ENCODE measurements at regions not wholly inside any gene's neighbourhood (a gene's known extent, or its start where the extent isn't known, plus 50 kb on each side); places are given as distances from the start of the nearest gene placed in this dataset.

DNA sequence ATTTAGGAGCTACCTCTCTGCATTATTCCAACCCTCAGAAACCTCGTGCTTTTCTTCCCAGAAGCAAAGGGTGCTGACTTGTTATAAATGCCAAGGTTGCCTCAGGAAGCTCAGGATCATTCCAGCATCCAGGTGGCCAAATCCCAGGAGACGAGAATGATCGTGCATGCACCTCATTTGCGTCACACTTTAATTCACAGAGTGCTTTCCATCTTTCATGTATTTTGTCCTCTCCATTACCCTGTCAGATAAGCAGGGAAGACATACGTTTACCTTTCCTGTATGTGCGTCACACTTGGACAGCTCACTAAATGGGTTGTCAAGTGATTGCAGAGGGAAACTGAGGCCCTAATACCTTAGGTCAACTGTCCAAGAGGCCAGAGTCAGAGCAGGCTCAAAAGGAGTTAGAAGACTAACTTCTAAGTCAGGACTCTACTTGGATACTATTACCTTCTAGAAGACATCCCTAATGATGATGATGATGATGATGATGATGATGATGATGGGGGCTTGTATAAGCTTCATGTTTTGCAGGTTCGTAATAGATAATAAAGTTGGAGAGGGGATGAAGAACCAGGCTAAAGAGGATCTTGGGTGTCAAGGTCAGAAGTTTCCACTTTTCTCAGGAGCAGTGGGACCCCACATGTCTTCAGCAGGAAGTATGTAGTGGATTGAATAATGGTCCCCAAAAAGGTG, 150.6 kb upstream of the TNRC6C start:
- Histone ChIP-seq H3K27me3 (ENCODE audit: insufficient read depth, poor library complexity, severe bottlenecking) (peaks cover 7% of the 10 kb centered on the region), H3K36me3 (ENCODE audit: low read depth) (no peaks in the 10 kb centered on the region), H3K27ac (ENCODE audit: poor library complexity, severe bottlenecking) (no peak overlapping the region), H3K4me3 (ENCODE audit: severe bottlenecking) (no peak overlapping the region), H3K9me3 (ENCODE audit: severe bottlenecking) (no peaks in the 10 kb centered on the region), H3K4me1 (ENCODE audit: insufficient read depth, poor library complexity, severe bottlenecking) (no peaks in the 10 kb centered on the region)
- DNase-seq (ENCODE audit: low spot score) (no peak), ATAC-seq (ENCODE audit: low read depth) (no peak)
- TF ChIP-seq, protein P1, sequence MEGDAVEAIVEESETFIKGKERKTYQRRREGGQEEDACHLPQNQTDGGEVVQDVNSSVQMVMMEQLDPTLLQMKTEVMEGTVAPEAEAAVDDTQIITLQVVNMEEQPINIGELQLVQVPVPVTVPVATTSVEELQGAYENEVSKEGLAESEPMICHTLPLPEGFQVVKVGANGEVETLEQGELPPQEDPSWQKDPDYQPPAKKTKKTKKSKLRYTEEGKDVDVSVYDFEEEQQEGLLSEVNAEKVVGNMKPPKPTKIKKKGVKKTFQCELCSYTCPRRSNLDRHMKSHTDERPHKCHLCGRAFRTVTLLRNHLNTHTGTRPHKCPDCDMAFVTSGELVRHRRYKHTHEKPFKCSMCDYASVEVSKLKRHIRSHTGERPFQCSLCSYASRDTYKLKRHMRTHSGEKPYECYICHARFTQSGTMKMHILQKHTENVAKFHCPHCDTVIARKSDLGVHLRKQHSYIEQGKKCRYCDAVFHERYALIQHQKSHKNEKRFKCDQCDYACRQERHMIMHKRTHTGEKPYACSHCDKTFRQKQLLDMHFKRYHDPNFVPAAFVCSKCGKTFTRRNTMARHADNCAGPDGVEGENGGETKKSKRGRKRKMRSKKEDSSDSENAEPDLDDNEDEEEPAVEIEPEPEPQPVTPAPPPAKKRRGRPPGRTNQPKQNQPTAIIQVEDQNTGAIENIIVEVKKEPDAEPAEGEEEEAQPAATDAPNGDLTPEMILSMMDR (IDR thresholded peaks at IDR 0.05; ENCODE audit: poor library complexity, severe bottlenecking) = no peak

DNA sequence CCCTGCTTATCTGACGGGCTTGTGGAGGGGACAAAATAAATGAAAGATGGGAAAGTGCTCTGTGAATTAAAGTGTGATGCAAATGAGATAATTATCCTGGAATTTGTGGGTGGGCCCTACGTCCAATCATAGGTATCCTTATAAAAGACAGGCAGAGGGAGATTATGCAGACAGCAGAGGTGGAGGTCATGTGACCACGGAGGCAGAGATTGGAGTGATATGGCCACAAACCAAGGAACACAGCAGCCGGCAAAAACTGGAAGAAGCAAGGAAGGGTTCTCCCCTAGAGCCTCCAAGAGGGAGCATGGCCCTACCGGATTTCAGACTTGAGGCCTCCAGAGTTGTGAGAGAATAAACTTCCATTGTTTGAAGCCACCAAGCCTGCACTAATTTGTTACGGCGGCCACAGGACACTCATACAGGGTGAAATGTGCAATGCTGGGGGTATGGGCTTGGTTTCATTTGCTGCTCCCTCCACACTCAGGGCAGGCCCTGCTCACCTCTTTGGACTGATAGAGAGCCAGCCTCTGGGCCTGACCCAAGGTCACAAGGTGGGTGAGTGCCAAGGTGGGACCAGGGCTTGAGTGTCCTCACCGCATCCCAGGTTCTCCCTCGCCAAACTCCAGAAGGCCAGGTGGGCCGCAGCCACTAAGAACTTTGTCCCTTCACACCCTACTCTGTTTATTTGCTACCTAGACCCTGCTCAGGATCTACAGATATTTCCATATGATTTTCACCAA, 149.6 kb upstream of the TNRC6C start:
- H3K27me3 ChIP-seq (ENCODE audit: insufficient read depth, poor library complexity, severe bottlenecking) = peaks cover 7% of the 10 kb centered on the region
- no peaks in the 10 kb centered on the region for H3K36me3 ChIP-seq (ENCODE audit: low read depth)
- TF ChIP-seq, protein P1 (IDR thresholded peaks at IDR 0.05; ENCODE audit: poor library complexity, severe bottlenecking) = no peak
- no peak for ATAC-seq (ENCODE audit: low read depth)
- H3K4me3 ChIP-seq (ENCODE audit: severe bottlenecking) = no peak overlapping the region
- no peak overlapping the region for H3K27ac ChIP-seq (ENCODE audit: poor library complexity, severe bottlenecking)
- no peaks in the 10 kb centered on the region for H3K4me1 ChIP-seq (ENCODE audit: insufficient read depth, poor library complexity, severe bottlenecking)
- no peaks in the 10 kb centered on the region for H3K9me3 ChIP-seq (ENCODE audit: severe bottlenecking)
- DNase-seq (ENCODE audit: low spot score) = no peak

DNA sequence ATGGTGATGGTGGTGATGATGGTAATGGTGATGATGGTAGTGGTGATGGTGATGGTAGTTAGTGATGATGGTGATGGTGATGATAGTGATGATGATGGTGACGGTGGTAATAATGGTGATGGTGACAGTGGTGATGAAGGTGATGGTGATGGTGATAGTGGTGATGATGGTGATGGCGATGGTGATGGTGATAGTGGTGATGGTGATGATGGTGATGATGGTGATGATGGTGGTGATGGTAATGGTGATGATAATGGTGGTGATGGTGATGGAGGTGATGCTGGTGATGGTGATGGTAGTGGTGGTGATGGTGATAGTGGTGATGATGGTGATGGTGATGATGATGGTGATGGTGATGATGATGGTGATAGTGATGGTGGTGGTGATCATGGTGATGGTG, 148.7 kb upstream of the TNRC6C start:
- H3K27ac ChIP-seq (ENCODE audit: poor library complexity, severe bottlenecking) = no peak overlapping the region
- H3K36me3 ChIP-seq (ENCODE audit: low read depth) = no peaks in the 10 kb centered on the region
- DNase-seq (ENCODE audit: low spot score) (no peak), ATAC-seq (ENCODE audit: low read depth) (no peak)
- H3K27me3 ChIP-seq (ENCODE audit: insufficient read depth, poor library complexity, severe bottlenecking) = peaks cover 7% of the 10 kb centered on the region
- no peaks in the 10 kb centered on the region for H3K4me1 ChIP-seq (ENCODE audit: insufficient read depth, poor library complexity, severe bottlenecking)
- TF ChIP-seq, protein P1 (IDR thresholded peaks at IDR 0.05; ENCODE audit: poor library complexity, severe bottlenecking) = no peak
- H3K4me3 ChIP-seq (ENCODE audit: severe bottlenecking) = no peak overlapping the region
- no peaks in the 10 kb centered on the region for H3K9me3 ChIP-seq (ENCODE audit: severe bottlenecking)

DNA sequence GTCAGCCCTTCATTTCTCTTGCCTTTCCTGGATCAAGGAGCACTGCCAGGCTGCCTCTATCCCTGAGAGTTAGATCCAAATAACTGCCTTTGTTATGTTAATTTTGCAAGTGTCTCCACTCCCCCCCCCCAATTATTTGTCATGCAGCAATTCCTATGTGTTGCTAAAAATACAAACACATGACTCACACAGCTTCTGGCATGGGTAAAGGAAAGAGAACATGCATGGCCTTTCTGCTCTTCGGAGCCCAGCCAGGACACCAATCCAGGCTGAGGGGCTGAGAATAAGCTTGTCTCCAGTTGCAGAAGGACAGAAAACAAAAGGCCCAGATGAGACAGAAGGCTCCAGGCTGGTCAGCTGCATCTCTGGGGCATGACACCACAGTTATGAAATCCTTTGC, 148.0 kb upstream of the TNRC6C start:
- DNase-seq (ENCODE audit: low spot score) (no peak), ATAC-seq (ENCODE audit: low read depth) (peak; percentile 50; the same call in 2 of the 3 replicates)
- no peaks in the 10 kb centered on the region for H3K36me3 ChIP-seq (ENCODE audit: low read depth)
- TF ChIP-seq, protein P1 (IDR thresholded peaks at IDR 0.05; ENCODE audit: poor library complexity, severe bottlenecking) = no peak
- no peak overlapping the region for H3K4me3 ChIP-seq (ENCODE audit: severe bottlenecking)
- peaks cover 7% of the 10 kb centered on the region for H3K27me3 ChIP-seq (ENCODE audit: insufficient read depth, poor library complexity, severe bottlenecking)
- H3K27ac ChIP-seq (ENCODE audit: poor library complexity, severe bottlenecking) = no peak overlapping the region
- H3K9me3 ChIP-seq (ENCODE audit: severe bottlenecking) = no peaks in the 10 kb centered on the region
- no peaks in the 10 kb centered on the region for H3K4me1 ChIP-seq (ENCODE audit: insufficient read depth, poor library complexity, severe bottlenecking)

DNA sequence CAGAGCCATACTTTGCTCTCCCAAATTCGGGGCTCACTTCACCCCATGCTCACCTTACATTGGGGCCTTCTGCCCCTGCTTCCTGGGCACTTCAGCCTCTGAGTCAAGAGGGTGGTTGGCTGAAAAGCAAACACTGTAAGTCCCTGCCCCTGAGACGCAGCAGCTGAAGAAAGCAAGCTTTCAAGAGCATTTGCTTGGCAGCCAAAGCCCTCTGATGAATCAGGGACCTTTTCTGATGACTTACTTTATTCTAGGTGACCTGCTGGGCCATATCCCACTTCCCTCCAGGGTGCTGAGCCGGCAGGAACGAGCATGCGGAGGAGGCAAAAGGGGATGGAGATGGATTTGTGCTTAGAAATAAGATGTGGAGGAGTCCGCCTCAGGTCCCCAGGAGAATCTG, 147.0 kb upstream of the TNRC6C start:
- Histone ChIP-seq H3K27me3 (ENCODE audit: insufficient read depth, poor library complexity, severe bottlenecking) (peaks cover 6% of the 10 kb centered on the region), H3K27ac (ENCODE audit: poor library complexity, severe bottlenecking) (no peak overlapping the region), H3K4me1 (ENCODE audit: insufficient read depth, poor library complexity, severe bottlenecking) (no peaks in the 10 kb centered on the region), H3K4me3 (ENCODE audit: severe bottlenecking) (no peak overlapping the region), H3K36me3 (ENCODE audit: low read depth) (no peaks in the 10 kb centered on the region), H3K9me3 (ENCODE audit: severe bottlenecking) (no peaks in the 10 kb centered on the region)
- ATAC-seq (ENCODE audit: low read depth) = no peak
- DNase-seq (ENCODE audit: low spot score) = no peak
- TF ChIP-seq, protein P1 (IDR thresholded peaks at IDR 0.05; ENCODE audit: poor library complexity, severe bottlenecking) = no peak

Data from RWPE2 (cell line).